ENCODE measurements at regions not wholly inside any gene's neighbourhood (a gene's known extent, or its start where the extent isn't known, plus 50 kb on each side); places are given as distances from the start of the nearest gene placed in this dataset.

- peaks cover 11 to 85% of the 10 kb centered on the region in 2 experiments; a peak in 4 of 5 replicates for H3K27me3 ChIP-seq (ENCODE audit: control insufficient read depth in 1 of 2, insufficient read depth in 2 of 2, low read length in 2 of 2)
- POLR2A ChIA-PET = no interaction called here
These were observed 78.6 kb upstream of the TNRC6C start for GRCh38 chr17:77879896-77880280.

GRCh38 chr17:77880711-77881450, 77.6 kb upstream of the TNRC6C start:
- H3K4me1 ChIP-seq (ENCODE audit: insufficient read depth, low read length) = no peaks in the 10 kb centered on the region
- ChIA-PET POLR2A (no interaction called here), CTCF (ENCODE audit: low intra/inter-chr PET ratio, low total read pairs) (no interaction called here)
- H3K4me3 ChIP-seq (replicated peaks in 1 of 3; ENCODE audit: insufficient read depth in 1 of 3, low read depth in 2 of 3, low read length in 3 of 3) = no peak overlapping the region
- ATAC-seq (no peak), FAIRE-seq (no peak), DNase-seq (ENCODE audit: low spot score) (no peak)
- peaks cover 11 to 76% of the 10 kb centered on the region in 2 experiments; a peak in 4 of 5 replicates for H3K27me3 ChIP-seq (ENCODE audit: control insufficient read depth in 1 of 2, insufficient read depth in 2 of 2, low read length in 2 of 2)
- no peaks in the 10 kb centered on the region for H3K36me3 ChIP-seq (replicated peaks in 1 of 2; ENCODE audit: control insufficient read depth in 1 of 2, insufficient read depth in 2 of 2, low read length in 2 of 2)
- intact Hi-C loops (cut with micrococcal nuclease; ENCODE audit: unreplicated experiment) (no loop called here), in situ Hi-C loops (cut with HindIII; ENCODE audit: extremely low pct_ligation_motif_present, low pct_unique_long_range_greater_than_20kb) (no loop called here)
- H3K79me2 ChIP-seq (ENCODE audit: insufficient read depth, low read length) = no peaks in the 10 kb centered on the region
- no peak overlapping the region for H3K27ac ChIP-seq (ENCODE audit: extremely low read length, insufficient read depth, low read length)
- H2AFZ ChIP-seq (ENCODE audit: low read length) = no peak overlapping the region
- no peak overlapping the region for H3K4me2 ChIP-seq (ENCODE audit: low read depth, low read length)
- no TSS peak for BruUV-seq (replicated peaks)
- no peak overlapping the region for H3K9ac ChIP-seq (ENCODE audit: insufficient read depth, low read depth, low read length)
- H4K20me1 ChIP-seq (ENCODE audit: insufficient read depth, low read length) = no peaks in the 10 kb centered on the region; the same call in none of the 2 replicates
- WGBS (ENCODE audit: low lambda C conversion rate) = 9% methylated on average over 9 of the region's 11 CpGs
- peaks cover 8% of the 10 kb centered on the region for H3K9me3 ChIP-seq (ENCODE audit: low read length)
- TF ChIP-seq MIXL1 (CRISPR knock-in tag; IDR thresholded peaks at IDR 0.05) (no peak), SALL1 (CRISPR knock-in tag; IDR thresholded peaks at IDR 0.05) (no peak), SMYD3 (CRISPR knock-in tag; IDR thresholded peaks at IDR 0.05) (no peak), ISX (CRISPR knock-in tag; conservative IDR thresholded peaks at IDR 0.05) (no peak), ZNF737 (CRISPR knock-in tag; IDR thresholded peaks at IDR 0.05; ENCODE audit: borderline replicate concordance) (no peak), ZNF83 (CRISPR knock-in tag; IDR thresholded peaks at IDR 0.05; ENCODE audit: borderline replicate concordance) (no peak), ELK4 (CRISPR knock-in tag; IDR thresholded peaks at IDR 0.05; ENCODE audit: borderline replicate concordance) (no peak), ZSCAN12 (CRISPR knock-in tag; IDR thresholded peaks at IDR 0.05) (no peak), REPIN1 (CRISPR knock-in tag; IDR thresholded peaks at IDR 0.05; ENCODE audit: borderline replicate concordance, low read depth) (no peak), TERF1 (CRISPR knock-in tag; IDR thresholded peaks at IDR 0.05) (no peak)

More at GRCh38 chr17:77879896-77880280, 78.6 kb upstream of the TNRC6C start:
- in situ Hi-C loops (cut with HindIII; ENCODE audit: extremely low pct_ligation_motif_present, low pct_unique_long_range_greater_than_20kb) = no loop called here
- H3K79me2 ChIP-seq (ENCODE audit: insufficient read depth, low read length) = no peaks in the 10 kb centered on the region
- no peak for DNase-seq (ENCODE audit: low spot score)
- TF ChIP-seq ZNF747 (CRISPR knock-in tag; IDR thresholded peaks at IDR 0.05; ENCODE audit: borderline replicate concordance) (no peak), ZFP36 (IDR thresholded peaks at IDR 0.05; ENCODE audit: borderline replicate concordance, low read depth, low read length, partially characterized antibody) (no peak), MBNL3 (CRISPR knock-in tag; conservative IDR thresholded peaks at IDR 0.05) (no peak), NRL (CRISPR knock-in tag; IDR thresholded peaks at IDR 0.05; ENCODE audit: borderline replicate concordance) (no peak), CREM (IDR thresholded peaks at IDR 0.05) (no peak), CREM (CRISPR knock-in tag; IDR thresholded peaks at IDR 0.05) (no peak), ZNF709 (CRISPR knock-in tag; IDR thresholded peaks at IDR 0.05) (no peak), DR1 (CRISPR knock-in tag; IDR thresholded peaks at IDR 0.05) (no peak), GABPA (IDR thresholded peaks at IDR 0.05; ENCODE audit: low read depth, low read length) (no peak), GABPA (CRISPR knock-in tag; IDR thresholded peaks at IDR 0.05; ENCODE audit: low read depth) (no peak), E2F1 (CRISPR knock-in tag; IDR thresholded peaks at IDR 0.05) (no peak)
- H4K20me1 ChIP-seq (ENCODE audit: insufficient read depth, low read length) = no peaks in the 10 kb centered on the region; the same call in none of the 2 replicates
- H2AFZ ChIP-seq (ENCODE audit: low read length) = no peak overlapping the region
- WGBS (ENCODE audit: low lambda C conversion rate) = 27% methylated on average over 7 of the region's 9 CpGs
- BruUV-seq (replicated peaks) = no TSS peak
- ATAC-seq = no peak
- no peak for FAIRE-seq
- H3K9ac ChIP-seq (ENCODE audit: insufficient read depth, low read depth, low read length) = no peak overlapping the region
- CTCF ChIA-PET (ENCODE audit: low intra/inter-chr PET ratio, low total read pairs) = no interaction called here
- H3K4me1 ChIP-seq (ENCODE audit: insufficient read depth, low read length) = no peaks in the 10 kb centered on the region
- intact Hi-C loops (cut with micrococcal nuclease; ENCODE audit: unreplicated experiment) = no loop called here
- no peak overlapping the region for H3K27ac ChIP-seq (ENCODE audit: extremely low read length, insufficient read depth, low read length)
- no peaks in the 10 kb centered on the region for H3K36me3 ChIP-seq (replicated peaks in 1 of 2; ENCODE audit: control insufficient read depth in 1 of 2, insufficient read depth in 2 of 2, low read length in 2 of 2)
- H3K4me2 ChIP-seq (ENCODE audit: low read depth, low read length) = no peak overlapping the region
- H3K9me3 ChIP-seq (ENCODE audit: low read length) = peaks cover 15% of the 10 kb centered on the region
- no peak overlapping the region for H3K4me3 ChIP-seq (replicated peaks in 1 of 3; ENCODE audit: insufficient read depth in 1 of 3, low read depth in 2 of 3, low read length in 3 of 3)

Measured in HepG2 (cell line).